ENCODE measurements at regions not wholly inside any gene's neighbourhood (a gene's known extent, or its start where the extent isn't known, plus 50 kb on each side); places are given as distances from the start of the nearest gene placed in this dataset.

- TF ChIP-seq CTCF (IDR thresholded peaks at IDR 0.05; ENCODE audit: poor library complexity, severe bottlenecking) = no peak
- Histone ChIP-seq H3K27ac (ENCODE audit: poor library complexity, severe bottlenecking) (no peak overlapping the region), H3K36me3 (ENCODE audit: low read depth) (no peaks in the 10 kb centered on the region), H3K9me3 (ENCODE audit: severe bottlenecking) (no peaks in the 10 kb centered on the region), H3K4me3 (ENCODE audit: severe bottlenecking) (no peak overlapping the region), H3K4me1 (ENCODE audit: insufficient read depth, poor library complexity, severe bottlenecking) (no peaks in the 10 kb centered on the region), H3K27me3 (ENCODE audit: insufficient read depth, poor library complexity, severe bottlenecking) (peaks cover 4% of the 10 kb centered on the region)
- ATAC-seq (ENCODE audit: low read depth) (no peak), DNase-seq (ENCODE audit: low spot score) (no peak)
Measured at GRCh38 chr12:66744956-66745383, 66.1 kb upstream of the GRIP1 start.

GRCh38 chr12:66746489-66747201 lies 67.8 kb upstream of the GRIP1 start:
- no peak overlapping the region for H3K27ac ChIP-seq (ENCODE audit: poor library complexity, severe bottlenecking)
- no peaks in the 10 kb centered on the region for H3K4me1 ChIP-seq (ENCODE audit: insufficient read depth, poor library complexity, severe bottlenecking)
- no peak overlapping the region for H3K4me3 ChIP-seq (ENCODE audit: severe bottlenecking)
- ATAC-seq (ENCODE audit: low read depth) = no peak
- H3K9me3 ChIP-seq (ENCODE audit: severe bottlenecking) = no peaks in the 10 kb centered on the region
- TF ChIP-seq CTCF (IDR thresholded peaks at IDR 0.05; ENCODE audit: poor library complexity, severe bottlenecking) = no peak
- no peak for DNase-seq (ENCODE audit: low spot score)
- no peaks in the 10 kb centered on the region for H3K36me3 ChIP-seq (ENCODE audit: low read depth)
- H3K27me3 ChIP-seq (ENCODE audit: insufficient read depth, poor library complexity, severe bottlenecking) = peaks cover 4% of the 10 kb centered on the region

- DNase-seq (ENCODE audit: low spot score) (no peak), ATAC-seq (ENCODE audit: low read depth) (no peak)
- TF ChIP-seq CTCF (IDR thresholded peaks at IDR 0.05; ENCODE audit: poor library complexity, severe bottlenecking) = no peak
- no peaks in the 10 kb centered on the region for H3K4me1 ChIP-seq (ENCODE audit: insufficient read depth, poor library complexity, severe bottlenecking)
- no peaks in the 10 kb centered on the region for H3K36me3 ChIP-seq (ENCODE audit: low read depth)
- no peaks in the 10 kb centered on the region for H3K9me3 ChIP-seq (ENCODE audit: severe bottlenecking)
- H3K27me3 ChIP-seq (ENCODE audit: insufficient read depth, poor library complexity, severe bottlenecking) = peaks cover 4% of the 10 kb centered on the region
- no peak overlapping the region for H3K4me3 ChIP-seq (ENCODE audit: severe bottlenecking)
- no peak overlapping the region for H3K27ac ChIP-seq (ENCODE audit: poor library complexity, severe bottlenecking)
Measured at GRCh38 chr12:66751432-66752113, 72.7 kb upstream of the GRIP1 start.

- DNase-seq (ENCODE audit: low spot score) (no peak), ATAC-seq (ENCODE audit: low read depth) (no peak)
- Histone ChIP-seq H3K9me3 (ENCODE audit: severe bottlenecking) (no peaks in the 10 kb centered on the region), H3K36me3 (ENCODE audit: low read depth) (no peaks in the 10 kb centered on the region), H3K4me1 (ENCODE audit: insufficient read depth, poor library complexity, severe bottlenecking) (no peaks in the 10 kb centered on the region), H3K27me3 (ENCODE audit: insufficient read depth, poor library complexity, severe bottlenecking) (peaks cover 1% of the 10 kb centered on the region), H3K4me3 (ENCODE audit: severe bottlenecking) (no peak overlapping the region), H3K27ac (ENCODE audit: poor library complexity, severe bottlenecking) (no peak overlapping the region)
- no peak for TF ChIP-seq CTCF (IDR thresholded peaks at IDR 0.05; ENCODE audit: poor library complexity, severe bottlenecking)
Measured at GRCh38 chr12:66753810-66754209, 74.9 kb upstream of the GRIP1 start.
